H9 (cell line): ENCODE measurements at regions not wholly inside any gene's neighbourhood (a gene's known extent, or its start where the extent isn't known, plus 50 kb on each side); places are given as distances from the start of the nearest gene placed in this dataset.

ENCODE experiments used
- DNase-seq: peaks from one replicate; pipeline ENCODE4 v3.0.0-alpha.2; 2017
- H2AFZ ChIP-seq: one replicate; pipeline ENCODE4 v1.6.1; 2013; ENCODE audit warnings: mild to moderate bottlenecking, low read length, control low read depth, moderate library complexity
- H2AK5ac ChIP-seq: 2 replicates; pipeline ENCODE4 v1.6.1; 2013; ENCODE audit warnings: low read length, control low read depth, mixed read lengths; ENCODE audit not compliant: insufficient read length
- H2BK120ac ChIP-seq: one replicate; pipeline ENCODE4 v1.6.1; 2013; ENCODE audit warnings: low read depth, mild to moderate bottlenecking, low read length, control low read depth, inconsistent platforms; ENCODE audit not compliant: poor library complexity, severe bottlenecking
- H2BK12ac ChIP-seq: 2 replicates; pipeline ENCODE4 v1.6.1; 2013; ENCODE audit warnings: low read length, control low read depth, mixed read lengths, low read depth; ENCODE audit not compliant: insufficient read length
- H2BK15ac ChIP-seq: 2 replicates; pipeline ENCODE4 v1.6.1; 2013; ENCODE audit warnings: low read depth, low read length, control low read depth
- H2BK20ac ChIP-seq: one replicate; pipeline ENCODE4 v1.6.1; 2013; ENCODE audit warnings: low read depth, mild to moderate bottlenecking, low read length, control low read depth, inconsistent platforms; ENCODE audit not compliant: poor library complexity, severe bottlenecking
- H2BK5ac ChIP-seq: 2 replicates; pipeline ENCODE4 v1.6.1; 2013; ENCODE audit warnings: low read length, control low read depth, mixed read lengths; ENCODE audit not compliant: insufficient read length
- H3K14ac ChIP-seq: 2 replicates; pipeline ENCODE4 v1.6.1; 2013; ENCODE audit warnings: low read length, control low read depth; ENCODE audit not compliant: insufficient read depth
- H3K18ac ChIP-seq: 2 replicates; pipeline ENCODE4 v1.6.1; 2013; ENCODE audit warnings: low read depth, mild to moderate bottlenecking, mixed read lengths, low read length, control low read depth; ENCODE audit not compliant: insufficient read length
- H3K23ac ChIP-seq: 2 replicates; pipeline ENCODE4 v1.6.1; 2013; ENCODE audit warnings: low read length, control low read depth, mixed read lengths, low read depth; ENCODE audit not compliant: insufficient read length
- H3K23me2 ChIP-seq: 2 replicates; pipeline ENCODE4 v1.6.1; 2013; ENCODE audit warnings: low read depth, mild to moderate bottlenecking, mixed read lengths, low read length, control low read depth; ENCODE audit not compliant: insufficient read length, poor library complexity, severe bottlenecking
- H3K27ac ChIP-seq: 2 replicates; pipeline ENCODE4 v1.5.1; 2013; ENCODE audit warnings: low read length, control low read depth, mixed read lengths, low read depth; ENCODE audit not compliant: insufficient read length
- H3K27me3 ChIP-seq: 2 replicates; pipeline ENCODE4 v1.6.1; 2013; ENCODE audit warnings: low read length, control low read depth, inconsistent platforms; ENCODE audit not compliant: insufficient read depth
- H3K4ac ChIP-seq: 2 replicates; pipeline ENCODE4 v1.6.1; 2013; ENCODE audit warnings: low read depth, mild to moderate bottlenecking, control low read depth, inconsistent platforms, low read length, moderate library complexity
- H3K4me1 ChIP-seq: 2 replicates; pipeline ENCODE4 v1.6.1; 2013; ENCODE audit warnings: low read length, control low read depth, inconsistent platforms; ENCODE audit not compliant: insufficient read depth
- H3K4me2 ChIP-seq: 2 replicates; pipeline ENCODE4 v1.6.1; 2013; ENCODE audit warnings: low read length, control low read depth, mixed read lengths; ENCODE audit not compliant: insufficient read length, insufficient read depth
- H3K56ac ChIP-seq: 2 replicates; pipeline ENCODE4 v1.6.1; 2013; ENCODE audit warnings: low read depth, mild to moderate bottlenecking, mixed read lengths, low read length, control low read depth; ENCODE audit not compliant: insufficient read length
- H3K79me1 ChIP-seq: 2 replicates; pipeline ENCODE4 v1.6.1; 2013; ENCODE audit warnings: low read depth, mild to moderate bottlenecking, moderate library complexity, low read length, control low read depth, inconsistent platforms; ENCODE audit not compliant: insufficient read depth, poor library complexity, severe bottlenecking
- H3K79me2 ChIP-seq: 2 replicates; pipeline ENCODE4 v1.6.1; 2013; ENCODE audit warnings: low read length, control low read depth, inconsistent platforms; ENCODE audit not compliant: insufficient read depth
- H3K9ac ChIP-seq: 2 replicates; pipeline ENCODE4 v1.6.1; 2013; ENCODE audit warnings: low read length, control low read depth, mixed read lengths; ENCODE audit not compliant: insufficient read length; ENCODE audit errors: extremely low read depth
- H3K9me3 ChIP-seq: one replicate; pipeline ENCODE4 v1.6.1; 2013; ENCODE audit warnings: low read depth, low read length, inconsistent platforms; ENCODE audit not compliant: control insufficient read depth
- H3T11ph ChIP-seq: one replicate; pipeline ENCODE4 v1.6.1; 2013; ENCODE audit warnings: mild to moderate bottlenecking, low read length, control low read depth, inconsistent platforms
- H4K20me1 ChIP-seq: one replicate; pipeline ENCODE4 v1.6.1; 2013; ENCODE audit not compliant: control insufficient read depth, insufficient read length, insufficient read depth
- H4K5ac ChIP-seq: 2 replicates; pipeline ENCODE4 v1.6.1; 2013; ENCODE audit warnings: low read depth, mild to moderate bottlenecking, mixed read lengths, low read length, control low read depth; ENCODE audit not compliant: insufficient read length
- H4K8ac ChIP-seq: replicated peaks from 2 replicates; pipeline ENCODE4 v1.6.1; 2013; ENCODE audit warnings: low read length, control low read depth, mixed read lengths, low read depth; ENCODE audit not compliant: insufficient read length
- H4K91ac ChIP-seq: 2 replicates; pipeline ENCODE4 v1.6.1; 2013; ENCODE audit warnings: low read depth, mild to moderate bottlenecking, moderate library complexity, mixed read lengths, low read length, control low read depth; ENCODE audit not compliant: insufficient read length
- H3K27ac Mint-ChIP-seq, 3 experiments: 2 replicates in 2 of 3; 3 replicates in 1 of 3; pipeline ENCODE4 v1.8.0; 2020 to 2021; ENCODE audit warnings: mixed read lengths in 3 of 3, mild to moderate bottlenecking in 1 of 3, moderate library complexity in 1 of 3
- H3K27me3 Mint-ChIP-seq: 2 replicates; pipeline ENCODE4 v1.8.0; 2021; ENCODE audit warnings: low read depth, mild to moderate bottlenecking, moderate library complexity, mixed read lengths
- H3K36me3 Mint-ChIP-seq, 3 experiments: 2 replicates in 2 of 3; 3 replicates in 1 of 3; pipeline ENCODE4 v1.8.0; 2020 to 2021; ENCODE audit warnings: low read depth in 3 of 3, mixed read lengths in 3 of 3; ENCODE audit not compliant: insufficient read depth in 1 of 3
- H3K4me1 Mint-ChIP-seq, 2 experiments: 2 replicates each; pipeline ENCODE4 v1.8.0; 2020; ENCODE audit warnings: mixed read lengths in 2 of 2
- H3K4me3 Mint-ChIP-seq, 2 experiments: 2 replicates in 1 of 2; 3 replicates in 1 of 2; pipeline ENCODE4 v1.8.0; 2020 to 2021; ENCODE audit warnings: mild to moderate bottlenecking in 2 of 2, mixed read lengths in 2 of 2, moderate library complexity in 1 of 2
- H3K9me3 Mint-ChIP-seq, 2 experiments: 2 replicates in 1 of 2; 3 replicates in 1 of 2; pipeline ENCODE4 v1.8.0; 2020; ENCODE audit warnings: mild to moderate bottlenecking in 2 of 2, mixed read lengths in 2 of 2, moderate library complexity in 1 of 2
- CTCF ChIP-seq: fragments of 200-600 bp; sonication (generic); conservative IDR thresholded peaks from 3 replicates; pipeline ENCODE4 v1.8.0; 2021; ENCODE audit warnings: antibody characterized with exemption, mild to moderate bottlenecking
- WGBS: extraction: QIAGEN DNeasy Blood & Tissue Kit; methylation state at CpG from one replicate; pipeline ENCODE4 v1.1.7; 2013; ENCODE audit warnings: missing lambda C conversion rate, low lambda C conversion rate, mixed read lengths; ENCODE audit not compliant: insufficient read length; ENCODE audit errors: extremely low coverage; 5-methylcytosine and 5-hydroxymethylcytosine counted together

- H3K79me1 ChIP-seq: no peaks in the 10 kb centered on the region
- no peak overlapping the region for H3K18ac ChIP-seq
- H3K36me3 Mint-ChIP-seq: no peaks in the 10 kb centered on the region
- H3K23me2 ChIP-seq: no peaks in the 10 kb centered on the region
- H3K27me3 ChIP-seq: no peaks in the 10 kb centered on the region
- no peak overlapping the region for H2BK15ac ChIP-seq
- no peak overlapping the region for H4K8ac ChIP-seq
- H3K9ac ChIP-seq: no peak overlapping the region
- no peak overlapping the region for H2BK5ac ChIP-seq
- no peak for TF ChIP-seq CTCF
- H3K4me1 ChIP-seq: 0 out of 2 replicates have a peak, but pooled peaks cover 2% of the 10 kb centered on the region
- no peak overlapping the region for H3K4me3 Mint-ChIP-seq
- DNase-seq: no peak
- no peak overlapping the region for H3K4me2 ChIP-seq
- H2BK20ac ChIP-seq: no peak overlapping the region
- no peaks in the 10 kb centered on the region for H3K9me3 Mint-ChIP-seq
- H3K27ac ChIP-seq: no peak overlapping the region
- H2BK12ac ChIP-seq: no peak overlapping the region
- H3K23ac ChIP-seq: no peak overlapping the region
- no peak overlapping the region for H3K14ac ChIP-seq
- H2AK5ac ChIP-seq: no peak overlapping the region
- H3K79me2 ChIP-seq: no peaks in the 10 kb centered on the region
- H2AFZ ChIP-seq: no peak overlapping the region
- H4K91ac ChIP-seq: no peak overlapping the region
- H4K20me1 ChIP-seq: no peaks in the 10 kb centered on the region
- H3K4me1 Mint-ChIP-seq: peaks cover 17 to 20% of the 10 kb centered on the region in 2 experiments
- WGBS: no CpG with 5 or more reads among the region's 7 CpGs
- no peaks in the 10 kb centered on the region for H3K9me3 ChIP-seq
- H2BK120ac ChIP-seq: no peak overlapping the region
- H4K5ac ChIP-seq: no peak overlapping the region
- H3K27ac Mint-ChIP-seq: no peak overlapping the region
- H3T11ph ChIP-seq: no peak overlapping the region
- H3K56ac ChIP-seq: no peak overlapping the region
- no peak overlapping the region for H3K4ac ChIP-seq
- H3K27me3 Mint-ChIP-seq: peaks cover 2% of the 10 kb centered on the region; the same call in 1 of the 2 replicates
Observed at GRCh38 chr11:10639350-10639749, 54.2 kb downstream of the IRAG1 start.
